ENCODE measurements at regions not wholly inside any gene's neighbourhood (a gene's known extent, or its start where the extent isn't known, plus 50 kb on each side); places are given as distances from the start of the nearest gene placed in this dataset.

GRCh38 chr5:173498739-173499470 lies 117.5 kb downstream of the BOD1 start:
- TF ChIP-seq CTCF (IDR thresholded peaks at IDR 0.05; ENCODE audit: control insufficient read depth, insufficient read depth, low read depth, low read length, missing control alignments): no peak
- H3K4me3 ChIP-seq (ENCODE audit: control insufficient read depth, low read depth, low read length): no peak overlapping the region
- no peak for DNase-seq (ENCODE audit: low read depth)

- no peak for TF ChIP-seq CTCF (IDR thresholded peaks at IDR 0.05; ENCODE audit: control insufficient read depth, insufficient read depth, low read depth, low read length, missing control alignments)
- peak; percentile 59 for DNase-seq (ENCODE audit: low read depth)
- no peak overlapping the region for H3K4me3 ChIP-seq (ENCODE audit: control insufficient read depth, low read depth, low read length)
Measured at GRCh38 chr5:173498286-173498685, 118.2 kb downstream of the BOD1 start.

GRCh38 chr5:173497685-173498084 lies 118.8 kb downstream of the BOD1 start:
- DNase-seq (ENCODE audit: low read depth): no peak
- H3K4me3 ChIP-seq (ENCODE audit: control insufficient read depth, low read depth, low read length): no peak overlapping the region
- TF ChIP-seq CTCF (IDR thresholded peaks at IDR 0.05; ENCODE audit: control insufficient read depth, insufficient read depth, low read depth, low read length, missing control alignments): no peak

- TF ChIP-seq CTCF (IDR thresholded peaks at IDR 0.05; ENCODE audit: control insufficient read depth, insufficient read depth, low read depth, low read length, missing control alignments): no peak
- no peak for DNase-seq (ENCODE audit: low read depth)
- no peak overlapping the region for H3K4me3 ChIP-seq (ENCODE audit: control insufficient read depth, low read depth, low read length)
Measured at GRCh38 chr5:173496883-173497255, 119.6 kb downstream of the BOD1 start.

GRCh38 chr5:173496129-173496882 lies 120.1 kb downstream of the BOD1 start:
- no peak for DNase-seq (ENCODE audit: low read depth)
- no peak overlapping the region for H3K4me3 ChIP-seq (ENCODE audit: control insufficient read depth, low read depth, low read length)
- no peak for TF ChIP-seq CTCF (IDR thresholded peaks at IDR 0.05; ENCODE audit: control insufficient read depth, insufficient read depth, low read depth, low read length, missing control alignments)

GRCh38 chr5:173495225-173495904 lies 121.1 kb downstream of the BOD1 start:
- no peak for DNase-seq (ENCODE audit: low read depth)
- H3K4me3 ChIP-seq (ENCODE audit: control insufficient read depth, low read depth, low read length): no peak overlapping the region
- no peak for TF ChIP-seq CTCF (IDR thresholded peaks at IDR 0.05; ENCODE audit: control insufficient read depth, insufficient read depth, low read depth, low read length, missing control alignments)
